K562 (cell line): ENCODE measurements at regions not wholly inside any gene's neighbourhood (a gene's known extent, or its start where the extent isn't known, plus 50 kb on each side); places are given as distances from the start of the nearest gene placed in this dataset.

ENCODE experiments used
- ETS1 ChIP-seq: conservative IDR thresholded peaks from 2 replicates; pipeline ENCODE4 v1.6.1; 2011; ENCODE audit warnings: low read depth, mild to moderate bottlenecking, low read length; ENCODE audit not compliant: control insufficient read depth
- MXD1 ChIP-seq: fragments of 250-450 bp; sonication (Bioruptor Pico); IDR thresholded peaks from 2 replicates; pipeline ENCODE4 v1.8.0; 2021; ENCODE audit warnings: borderline replicate concordance, mild to moderate bottlenecking, moderate library complexity; ENCODE audit not compliant: poor library complexity, severe bottlenecking
- STAT5B ChIP-seq: fragments of 250-450 bp; sonication (Bioruptor Pico); IDR thresholded peaks from 2 replicates; pipeline ENCODE4 v1.8.0; 2021; ENCODE audit warnings: mild to moderate bottlenecking, inconsistent platforms
- ZFP1 ChIP-seq: fragments of 450-650 bp; formaldehyde crosslinking; IDR thresholded peaks from 2 replicates; pipeline ENCODE4 v1.4.0; 2020; ENCODE audit warnings: mild to moderate bottlenecking, mixed read lengths
- ZNF318 ChIP-seq, 2 experiments: fragments of 450-650 bp; IDR thresholded peaks; 2 replicates each; pipeline ENCODE4 v1.6.1; 2016; ENCODE audit warnings: mild to moderate bottlenecking in 2 of 2, borderline replicate concordance in 1 of 2, low read depth in 1 of 2, moderate library complexity in 1 of 2
- ZNF408 ChIP-seq: fragments of 250-450 bp; sonication (Bioruptor Pico); IDR thresholded peaks from 2 replicates; pipeline ENCODE4 v1.4.0; 2020; ENCODE audit warnings: low read depth, mild to moderate bottlenecking, moderate library complexity
- ZNF512 ChIP-seq: IDR thresholded peaks from 2 replicates; pipeline ENCODE4 v1.6.1; 2016; ENCODE audit warnings: missing genetic modification characterization, missing compliant biosample characterization
- ZNF780A ChIP-seq: fragments of 250-450 bp; sonication (Bioruptor Pico); IDR thresholded peaks from 2 replicates; pipeline ENCODE4 v1.5.0; 2021; ENCODE audit warnings: mild to moderate bottlenecking
- ZNF830 ChIP-seq: fragments of 250-450 bp; sonication (Bioruptor Pico); IDR thresholded peaks from 2 replicates; pipeline ENCODE4 v1.5.0; 2021; ENCODE audit warnings: mild to moderate bottlenecking

GRCh38 chr5:135650081-135650480 is 71.3 kb upstream of the CXCL14 start (continued):
- TF ChIP-seq ZNF318 (IDR thresholded peaks at IDR 0.05; ENCODE audit: borderline replicate concordance in 1 of 2, low read depth in 1 of 2) (no peak), STAT5B (no peak), ZNF408 (CRISPR knock-in tag) (no peak), MXD1 (CRISPR knock-in tag) (no peak), ZNF512 (no peak), ETS1 (no peak), ZNF780A (CRISPR knock-in tag) (no peak), ZFP1 (CRISPR knock-in tag) (no peak), ZNF830 (CRISPR knock-in tag) (no peak)
